Spleen (tissue), 11 donors: ENCODE measurements at regions not wholly inside any gene's neighbourhood (a gene's known extent, or its start where the extent isn't known, plus 50 kb on each side); places are given as distances from the start of the nearest gene placed in this dataset.

Source experiments
- DNase-seq: peaks from one replicate; pipeline ENCODE4 v3.0.0-alpha.2; 2020
- H3K27ac ChIP-seq, 8 donors: fragments of 200-600 bp; sonication (generic) in 7 of 8; 1 replicate in 4 of 8; 2 replicates in 4 of 8; pipeline versions ENCODE4 v1.5.0 to v1.8.0; 2016 to 2021; ENCODE audit warnings: inconsistent platforms in 4 of 8, mild to moderate bottlenecking in 4 of 8, moderate library complexity in 1 of 8
- H3K27me3 ChIP-seq, 7 donors: fragments of 200-600 bp; sonication (generic) in 6 of 7; replicated peaks in 1 of 7; 1 replicate in 4 of 7; 2 replicates in 3 of 7; pipeline versions ENCODE4 v1.5.0 to v1.8.0; 2016 to 2021; ENCODE audit warnings: inconsistent platforms in 3 of 7, mild to moderate bottlenecking in 1 of 7
- H3K36me3 ChIP-seq, 6 donors: fragments of 200-600 bp; sonication (generic) in 5 of 6; 1 replicate in 4 of 6; 2 replicates in 2 of 6; pipeline versions ENCODE4 v1.5.0 to v1.8.0; 2016 to 2021; ENCODE audit warnings: inconsistent platforms in 2 of 6
- H3K4me1 ChIP-seq, 6 donors: fragments of 200-600 bp; sonication (generic) in 5 of 6; 1 replicate in 3 of 6; 2 replicates in 3 of 6; pipeline versions ENCODE4 v1.5.0 to v1.8.0; 2016 to 2021; ENCODE audit warnings: inconsistent platforms in 3 of 6
- H3K4me3 ChIP-seq, 8 donors: fragments of 200-600 bp; sonication (generic) in 7 of 8; 1 replicate in 4 of 8; 2 replicates in 4 of 8; pipeline versions ENCODE4 v1.5.0 to v1.8.0; 2016 to 2021; ENCODE audit warnings: inconsistent platforms in 4 of 8, mild to moderate bottlenecking in 4 of 8, moderate library complexity in 2 of 8
- H3K9me3 ChIP-seq, 8 donors: fragments of 200-600 bp; sonication (generic) in 7 of 8; 1 replicate in 4 of 8; 2 replicates in 4 of 8; pipeline versions ENCODE4 v1.5.0 to v1.8.0; 2016 to 2021; ENCODE audit warnings: inconsistent platforms in 4 of 8
- POLR2A ChIP-seq, 3 donors: fragments of 450-650 bp; IDR thresholded peaks; one replicate each; pipeline ENCODE4 v1.5.1; 2017; ENCODE audit warnings: antibody characterized with exemption in 3 of 3, mild to moderate bottlenecking in 1 of 3
- POLR2AphosphoS5 ChIP-seq, 3 donors: sonication (generic); formaldehyde crosslinking; IDR thresholded peaks; one replicate each; pipeline ENCODE4 v1.5.1; 2017; ENCODE audit warnings: antibody characterized with exemption in 3 of 3
- WGBS, 5 donors: extraction: QIAGEN DNeasy Blood & Tissue Kit in 3 of 5; methylation state at CpG; one replicate each; pipeline versions ENCODE4 v1.1.5 to v1.1.7; 2013 to 2018; 5-methylcytosine and 5-hydroxymethylcytosine counted together
- intact Hi-C: fragments of 100-400 bp; cut with DNase I; formaldehyde crosslinking; loops from one replicate; pipeline ENCODE4 v1.15.0; 2023; ENCODE audit warnings: low total_unique reads
- TF ChIP-seq, protein P1 (sequence below), 11 experiments: fragments of 200-600 bp in 7 of 11; fragments of 450-650 bp in 4 of 11; sonication (generic) in 4 of 11; IDR thresholded peaks in 8 of 11; conservative IDR thresholded peaks in 3 of 11; 1 replicate in 7 of 11; 2 replicates in 4 of 11; pipeline versions ENCODE4 v1.4.0 to v1.8.0; 2016 to 2021; ENCODE audit warnings: antibody characterized with exemption in 11 of 11, inconsistent platforms in 4 of 11, mild to moderate bottlenecking in 1 of 11
- donor health status: healthy with polysubstance abuse.
- donor health status: DM: no; HTN: no; CAD: no; lungs with moderate emphysema.
- donor health status: DM: no; HTN: no; CAD: no.
- donor health status: Bipolar disorder and iron deficiency.
- donor health status: healthy.
- donor health status: DM: no; HTN: no; CAD: no.
- donor health status: DM: yes; HTN: yes; CAD: no.

DNA sequence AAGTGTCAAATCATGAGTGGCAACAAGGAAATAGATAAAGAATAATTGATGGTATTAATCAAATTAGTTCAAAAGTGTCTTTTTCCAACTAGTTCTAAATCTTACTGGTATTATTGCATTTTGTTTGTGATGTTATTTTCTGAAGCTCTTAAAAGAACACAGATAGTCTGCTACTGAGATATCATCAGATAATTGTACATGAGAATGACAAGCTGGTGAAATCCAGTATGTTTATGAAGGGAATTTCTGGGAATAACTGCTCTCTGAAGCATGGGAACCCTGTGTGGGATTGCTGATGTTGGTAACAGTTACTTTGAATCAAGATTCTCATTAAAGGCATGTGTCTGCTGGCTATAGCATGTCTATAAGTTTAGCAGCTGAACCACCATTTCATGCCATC lies 190.3 kb upstream of the CDIN1 start:
- intact Hi-C loops, result no loop called here
- TF ChIP-seq POLR2AphosphoS5 (IDR thresholded peaks at IDR 0.05), result no peak
- TF ChIP-seq, protein P1, sequence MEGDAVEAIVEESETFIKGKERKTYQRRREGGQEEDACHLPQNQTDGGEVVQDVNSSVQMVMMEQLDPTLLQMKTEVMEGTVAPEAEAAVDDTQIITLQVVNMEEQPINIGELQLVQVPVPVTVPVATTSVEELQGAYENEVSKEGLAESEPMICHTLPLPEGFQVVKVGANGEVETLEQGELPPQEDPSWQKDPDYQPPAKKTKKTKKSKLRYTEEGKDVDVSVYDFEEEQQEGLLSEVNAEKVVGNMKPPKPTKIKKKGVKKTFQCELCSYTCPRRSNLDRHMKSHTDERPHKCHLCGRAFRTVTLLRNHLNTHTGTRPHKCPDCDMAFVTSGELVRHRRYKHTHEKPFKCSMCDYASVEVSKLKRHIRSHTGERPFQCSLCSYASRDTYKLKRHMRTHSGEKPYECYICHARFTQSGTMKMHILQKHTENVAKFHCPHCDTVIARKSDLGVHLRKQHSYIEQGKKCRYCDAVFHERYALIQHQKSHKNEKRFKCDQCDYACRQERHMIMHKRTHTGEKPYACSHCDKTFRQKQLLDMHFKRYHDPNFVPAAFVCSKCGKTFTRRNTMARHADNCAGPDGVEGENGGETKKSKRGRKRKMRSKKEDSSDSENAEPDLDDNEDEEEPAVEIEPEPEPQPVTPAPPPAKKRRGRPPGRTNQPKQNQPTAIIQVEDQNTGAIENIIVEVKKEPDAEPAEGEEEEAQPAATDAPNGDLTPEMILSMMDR (IDR thresholded peaks at IDR 0.05 in 8 of 11, conservative IDR thresholded peaks at IDR 0.05 in 3 of 11), result no peak
- no peak for TF ChIP-seq POLR2A (IDR thresholded peaks at IDR 0.05)
- Histone ChIP-seq H3K27me3 (no peaks in the 10 kb centered on the region), H3K9me3 (peaks cover 0 to 6% (median 0%) of the 10 kb centered on the region in 8 donors), H3K4me1 (no peaks in the 10 kb centered on the region), H3K27ac (no peak overlapping the region), H3K36me3 (no peaks in the 10 kb centered on the region), H3K4me3 (no peak overlapping the region)
- no peak for DNase-seq

GRCh38 chr15:36390491-36390890 lies 188.9 kb upstream of the CDIN1 start:
- Histone ChIP-seq H3K9me3 (peaks cover 0 to 2% (median 0%) of the 10 kb centered on the region in 8 donors), H3K27ac (no peak overlapping the region), H3K4me3 (no peak overlapping the region), H3K4me1 (no peaks in the 10 kb centered on the region), H3K36me3 (no peaks in the 10 kb centered on the region), H3K27me3 (no peaks in the 10 kb centered on the region)
- DNase-seq, result no peak
- 75 to 80% (median 78%) methylated on average over 2 of the region's 2 CpGs for WGBS, 5 donors
- TF ChIP-seq, protein P1 (IDR thresholded peaks at IDR 0.05 in 8 of 11, conservative IDR thresholded peaks at IDR 0.05 in 3 of 11), result no peak
- intact Hi-C loops, result no loop called here

DNA sequence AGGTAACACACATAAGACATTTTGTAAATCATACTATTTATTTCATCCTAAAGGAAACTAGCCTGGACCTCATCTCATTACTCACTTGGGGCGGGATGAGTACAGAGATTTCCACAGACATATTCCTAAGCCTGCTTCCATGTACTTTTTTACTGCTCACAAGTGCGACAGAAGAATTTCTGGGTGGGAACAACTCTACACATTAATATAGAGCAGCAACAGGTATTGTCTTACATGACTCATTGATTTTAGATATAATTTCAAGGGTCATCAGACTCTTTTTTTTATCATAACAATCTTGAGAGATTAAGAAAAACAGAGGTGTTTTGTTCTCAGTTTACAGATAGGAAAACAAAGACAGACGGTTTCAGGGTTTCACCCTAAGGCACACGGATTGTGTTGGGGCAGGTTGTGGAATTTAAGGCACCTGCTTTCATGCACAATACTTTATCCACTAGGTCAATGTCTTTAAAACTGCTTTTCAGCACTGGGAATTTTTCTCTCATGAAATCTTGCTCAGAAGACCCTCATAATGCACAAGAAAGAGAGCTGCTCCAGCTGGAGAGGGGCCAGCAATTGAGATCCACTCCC lies 186.7 kb upstream of the CDIN1 start:
- H3K4me3 ChIP-seq, result no peak overlapping the region
- 79 to 86% (median 80%) methylated on average over 4 of the region's 4 CpGs for WGBS, 5 donors
- H3K27ac ChIP-seq, result no peak overlapping the region
- no peaks in the 10 kb centered on the region for H3K4me1 ChIP-seq
- TF ChIP-seq, protein P1 (IDR thresholded peaks at IDR 0.05 in 8 of 11, conservative IDR thresholded peaks at IDR 0.05 in 3 of 11), result no peak
- TF ChIP-seq POLR2AphosphoS5 (IDR thresholded peaks at IDR 0.05) (no peak), POLR2A (IDR thresholded peaks at IDR 0.05) (no peak)
- DNase-seq, result no peak
- H3K9me3 ChIP-seq, result no peaks in the 10 kb centered on the region
- H3K36me3 ChIP-seq, result no peaks in the 10 kb centered on the region
- no peaks in the 10 kb centered on the region for H3K27me3 ChIP-seq
- intact Hi-C loops, result no loop called here

GRCh38 chr15:36398212-36398611 lies 181.2 kb upstream of the CDIN1 start:
- TF ChIP-seq POLR2A (IDR thresholded peaks at IDR 0.05) (no peak), POLR2AphosphoS5 (IDR thresholded peaks at IDR 0.05) (no peak)
- TF ChIP-seq, protein P1 (IDR thresholded peaks at IDR 0.05 in 8 of 11, conservative IDR thresholded peaks at IDR 0.05 in 3 of 11), result no peak
- 80 to 89% (median 83%) methylated on average over 3 of the region's 3 CpGs for WGBS, 5 donors
- Histone ChIP-seq H3K27me3 (no peaks in the 10 kb centered on the region), H3K9me3 (no peaks in the 10 kb centered on the region), H3K27ac (no peak overlapping the region), H3K36me3 (no peaks in the 10 kb centered on the region), H3K4me1 (no peaks in the 10 kb centered on the region), H3K4me3 (no peak overlapping the region)
- intact Hi-C loops, result no loop called here
- no peak for DNase-seq
